HS-27A (cell line): ENCODE measurements at regions not wholly inside any gene's neighbourhood (a gene's known extent, or its start where the extent isn't known, plus 50 kb on each side); places are given as distances from the start of the nearest gene placed in this dataset.
"Not testable (repeated sequence)": the region's sequence is repeated elsewhere in the genome, so short reads cannot be mapped to it uniquely, and the experiment has no call there.

Experiments
- DNase-seq: peaks from one replicate; pipeline ENCODE4 v3.0.0-alpha.2; 2012; ENCODE audit warnings: low read depth, missing footprints

GRCh38 chr17:70286391-70286790 is 117.1 kb downstream of the KCNJ2 start:
- no peak for DNase-seq

- DNase-seq: no peak
Measured at GRCh38 chr17:70288540-70289290, 119.4 kb downstream of the KCNJ2 start.

GRCh38 chr17:70290770-70291169 is 121.4 kb downstream of the KCNJ2 start:
- DNase-seq: no peak

GRCh38 chr17:70292366-70292765 is 123.0 kb downstream of the KCNJ2 start:
- DNase-seq: no peak

GRCh38 chr17:70293564-70294310 is 124.4 kb downstream of the KCNJ2 start:
- not testable (repeated sequence) for DNase-seq

- no peak for DNase-seq
Measured at GRCh38 chr17:70295329-70295728, 126.0 kb downstream of the KCNJ2 start.

- no peak for DNase-seq
Measured at GRCh38 chr17:70295731-70296130, 126.4 kb downstream of the KCNJ2 start.

GRCh38 chr17:70296456-70296855 is 127.1 kb downstream of the KCNJ2 start:
- DNase-seq: no peak

- DNase-seq: no peak
Measured at GRCh38 chr17:70297397-70297796, 128.1 kb downstream of the KCNJ2 start.

- DNase-seq: no peak
Measured at GRCh38 chr17:70298929-70299531, 129.7 kb downstream of the KCNJ2 start.

- DNase-seq: no peak
Measured at GRCh38 chr17:70307430-70308225, 138.3 kb downstream of the KCNJ2 start.

- no peak for DNase-seq
Measured at GRCh38 chr17:70308618-70309017, 139.3 kb downstream of the KCNJ2 start.

GRCh38 chr17:70310221-70310672 is 140.9 kb downstream of the KCNJ2 start:
- DNase-seq: no peak

- DNase-seq: no peak
Measured at GRCh38 chr17:70313086-70313852, 143.9 kb downstream of the KCNJ2 start.

- no peak for DNase-seq
Measured at GRCh38 chr17:70314096-70314495, 144.8 kb downstream of the KCNJ2 start.

- no peak for DNase-seq
Measured at GRCh38 chr17:70314506-70314905, 145.2 kb downstream of the KCNJ2 start.

- DNase-seq: no peak
Measured at GRCh38 chr17:70317421-70317820, 148.1 kb downstream of the KCNJ2 start.

GRCh38 chr17:70318051-70318450 is 148.7 kb downstream of the KCNJ2 start:
- no peak for DNase-seq

- DNase-seq: no peak
Measured at GRCh38 chr17:70319516-70319915, 150.2 kb downstream of the KCNJ2 start.

GRCh38 chr17:70320673-70321345 is 151.5 kb downstream of the KCNJ2 start:
- DNase-seq: no peak

GRCh38 chr17:70321352-70321751 is 152.0 kb downstream of the KCNJ2 start:
- no peak for DNase-seq
